ENCODE measurements at regions not wholly inside any gene's neighbourhood (a gene's known extent, or its start where the extent isn't known, plus 50 kb on each side); places are given as distances from the start of the nearest gene placed in this dataset.

DNA sequence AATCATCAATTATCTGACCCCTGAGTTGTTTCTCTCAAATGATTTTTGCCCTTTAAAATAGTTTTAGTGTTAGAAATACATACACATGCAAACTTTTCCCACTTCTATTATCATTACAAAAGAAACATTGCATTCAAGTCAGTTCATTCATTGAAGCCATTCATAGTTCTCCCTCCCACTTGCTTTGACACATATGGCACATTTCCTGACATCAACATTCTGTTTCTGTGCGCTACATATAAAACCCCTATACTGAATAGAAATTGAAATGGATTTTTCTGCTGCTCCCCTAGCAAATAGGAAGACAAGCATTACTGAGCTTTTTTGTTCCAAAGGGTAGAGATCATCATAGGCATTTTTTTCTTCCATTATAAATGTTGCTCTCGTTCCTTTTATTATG is 497.9 kb upstream of the PCDH10 start:
- TF ChIP-seq, protein P1, sequence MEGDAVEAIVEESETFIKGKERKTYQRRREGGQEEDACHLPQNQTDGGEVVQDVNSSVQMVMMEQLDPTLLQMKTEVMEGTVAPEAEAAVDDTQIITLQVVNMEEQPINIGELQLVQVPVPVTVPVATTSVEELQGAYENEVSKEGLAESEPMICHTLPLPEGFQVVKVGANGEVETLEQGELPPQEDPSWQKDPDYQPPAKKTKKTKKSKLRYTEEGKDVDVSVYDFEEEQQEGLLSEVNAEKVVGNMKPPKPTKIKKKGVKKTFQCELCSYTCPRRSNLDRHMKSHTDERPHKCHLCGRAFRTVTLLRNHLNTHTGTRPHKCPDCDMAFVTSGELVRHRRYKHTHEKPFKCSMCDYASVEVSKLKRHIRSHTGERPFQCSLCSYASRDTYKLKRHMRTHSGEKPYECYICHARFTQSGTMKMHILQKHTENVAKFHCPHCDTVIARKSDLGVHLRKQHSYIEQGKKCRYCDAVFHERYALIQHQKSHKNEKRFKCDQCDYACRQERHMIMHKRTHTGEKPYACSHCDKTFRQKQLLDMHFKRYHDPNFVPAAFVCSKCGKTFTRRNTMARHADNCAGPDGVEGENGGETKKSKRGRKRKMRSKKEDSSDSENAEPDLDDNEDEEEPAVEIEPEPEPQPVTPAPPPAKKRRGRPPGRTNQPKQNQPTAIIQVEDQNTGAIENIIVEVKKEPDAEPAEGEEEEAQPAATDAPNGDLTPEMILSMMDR (IDR thresholded peaks at IDR 0.05), result no peak
- no peak for TF ChIP-seq POLR2A (IDR thresholded peaks at IDR 0.05)

Data from right lobe of liver (tissue), 4 donors.